Adrenal gland (tissue), 9 donors: ENCODE measurements at regions not wholly inside any gene's neighbourhood (a gene's known extent, or its start where the extent isn't known, plus 50 kb on each side); places are given as distances from the start of the nearest gene placed in this dataset.

Source experiments
- DNase-seq, 7 donors: peaks; one replicate each; pipeline ENCODE4 v3.0.0-alpha.2; 2019 to 2020
- H3K27ac ChIP-seq, 5 donors: fragments of 200-600 bp; sonication (generic) in 4 of 5; 1 replicate in 3 of 5; 2 replicates in 2 of 5; pipeline versions ENCODE4 v1.5.1 to v1.8.0; 2016 to 2020; ENCODE audit warnings: mild to moderate bottlenecking in 1 of 5
- H3K27me3 ChIP-seq: fragments of 200-600 bp; 2 replicates; pipeline ENCODE4 v1.8.0; 2021
- H3K36me3 ChIP-seq, 2 donors: fragments of 200-600 bp; replicated peaks in 1 of 2; 1 replicate in 1 of 2; 2 replicates in 1 of 2; pipeline versions ENCODE4 v1.5.1 to v1.8.0; 2018 to 2022
- H3K4me1 ChIP-seq, 2 donors: fragments of 200-600 bp; replicated peaks in 1 of 2; 1 replicate in 1 of 2; 2 replicates in 1 of 2; pipeline versions ENCODE4 v1.5.1 to v1.8.0; 2018 to 2021
- H3K4me3 ChIP-seq, 4 donors: fragments of 200-600 bp; sonication (generic) in 3 of 4; one replicate each; pipeline ENCODE4 v1.5.1; 2016 to 2018
- H3K9me3 ChIP-seq, 3 donors: fragments of 200-600 bp; sonication (generic) in 1 of 3; replicated peaks in 1 of 3; 1 replicate in 2 of 3; 2 replicates in 1 of 3; pipeline versions ENCODE4 v1.5.1 to v1.8.0; 2016 to 2021
- POLR2A ChIP-seq, 2 donors: fragments of 450-650 bp; IDR thresholded peaks; one replicate each; pipeline ENCODE4 v1.6.1; 2017; ENCODE audit warnings: antibody characterized with exemption in 2 of 2, mild to moderate bottlenecking in 2 of 2, moderate library complexity in 1 of 2
- WGBS, 4 donors: extraction: QIAGEN DNeasy Blood & Tissue Kit in 2 of 4; methylation state at CpG; one replicate each; pipeline versions ENCODE4 v1.1.5 to v1.1.7; 2013 to 2017; 5-methylcytosine and 5-hydroxymethylcytosine counted together
- intact Hi-C, 2 donors: fragments of 100-400 bp; cut with DNase I; formaldehyde crosslinking; loops; one replicate each; pipeline versions ENCODE4 v1.14.1 to v1.15.0; 2022 to 2023
- TF ChIP-seq, protein P1 (sequence below), 6 experiments: fragments of 450-650 bp in 4 of 6; fragments of 200-600 bp in 2 of 6; sonication (generic) in 1 of 6; IDR thresholded peaks; 1 replicate in 5 of 6; 2 replicates in 1 of 6; pipeline versions ENCODE4 v1.5.1 to v1.8.0; 2016 to 2021; ENCODE audit warnings: antibody characterized with exemption in 6 of 6, mild to moderate bottlenecking in 2 of 6, moderate library complexity in 1 of 6
- donor health status: healthy with polysubstance abuse.
- donor health status: Bipolar disorder and iron deficiency.
- donor health status: DM: yes; HTN: yes; CAD: no.
- donor health status: DM: no; HTN: no; CAD: no.
- donor health status: DM: no; HTN: no; CAD: no.

DNA sequence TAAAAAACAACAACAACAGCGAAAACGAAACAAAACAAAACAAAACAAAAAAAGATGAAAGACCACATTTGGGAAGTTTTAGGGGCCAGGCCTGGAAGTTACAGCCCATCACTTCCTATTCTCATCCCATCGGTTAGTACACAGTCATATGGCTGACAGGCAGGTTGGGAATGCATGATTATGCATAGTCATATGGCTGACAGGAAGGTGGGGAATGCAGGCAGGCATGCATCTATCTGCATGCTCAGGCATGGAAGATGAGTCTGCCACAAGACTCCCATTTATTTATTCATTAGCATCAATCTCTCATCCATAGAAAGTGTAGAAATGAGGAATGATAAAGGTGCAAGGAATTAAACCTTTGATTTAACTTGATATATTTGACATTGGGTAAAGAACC is 325.3 kb upstream of the MEX3C start:
- 80 to 87% (median 84%) methylated on average over 3 of the region's 3 CpGs for WGBS, 4 donors
- no peaks in the 10 kb centered on the region for H3K9me3 ChIP-seq
- H3K27me3 ChIP-seq, result no peaks in the 10 kb centered on the region
- no peak overlapping the region for H3K27ac ChIP-seq
- no peak overlapping the region for H3K4me3 ChIP-seq
- H3K36me3 ChIP-seq, result no peaks in the 10 kb centered on the region
- intact Hi-C loops, result no loop called here
- no peaks in the 10 kb centered on the region for H3K4me1 ChIP-seq
- no peak for TF ChIP-seq POLR2A (IDR thresholded peaks at IDR 0.05)
- TF ChIP-seq, protein P1, sequence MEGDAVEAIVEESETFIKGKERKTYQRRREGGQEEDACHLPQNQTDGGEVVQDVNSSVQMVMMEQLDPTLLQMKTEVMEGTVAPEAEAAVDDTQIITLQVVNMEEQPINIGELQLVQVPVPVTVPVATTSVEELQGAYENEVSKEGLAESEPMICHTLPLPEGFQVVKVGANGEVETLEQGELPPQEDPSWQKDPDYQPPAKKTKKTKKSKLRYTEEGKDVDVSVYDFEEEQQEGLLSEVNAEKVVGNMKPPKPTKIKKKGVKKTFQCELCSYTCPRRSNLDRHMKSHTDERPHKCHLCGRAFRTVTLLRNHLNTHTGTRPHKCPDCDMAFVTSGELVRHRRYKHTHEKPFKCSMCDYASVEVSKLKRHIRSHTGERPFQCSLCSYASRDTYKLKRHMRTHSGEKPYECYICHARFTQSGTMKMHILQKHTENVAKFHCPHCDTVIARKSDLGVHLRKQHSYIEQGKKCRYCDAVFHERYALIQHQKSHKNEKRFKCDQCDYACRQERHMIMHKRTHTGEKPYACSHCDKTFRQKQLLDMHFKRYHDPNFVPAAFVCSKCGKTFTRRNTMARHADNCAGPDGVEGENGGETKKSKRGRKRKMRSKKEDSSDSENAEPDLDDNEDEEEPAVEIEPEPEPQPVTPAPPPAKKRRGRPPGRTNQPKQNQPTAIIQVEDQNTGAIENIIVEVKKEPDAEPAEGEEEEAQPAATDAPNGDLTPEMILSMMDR (IDR thresholded peaks at IDR 0.05), result no peak
- no peak for DNase-seq

DNA sequence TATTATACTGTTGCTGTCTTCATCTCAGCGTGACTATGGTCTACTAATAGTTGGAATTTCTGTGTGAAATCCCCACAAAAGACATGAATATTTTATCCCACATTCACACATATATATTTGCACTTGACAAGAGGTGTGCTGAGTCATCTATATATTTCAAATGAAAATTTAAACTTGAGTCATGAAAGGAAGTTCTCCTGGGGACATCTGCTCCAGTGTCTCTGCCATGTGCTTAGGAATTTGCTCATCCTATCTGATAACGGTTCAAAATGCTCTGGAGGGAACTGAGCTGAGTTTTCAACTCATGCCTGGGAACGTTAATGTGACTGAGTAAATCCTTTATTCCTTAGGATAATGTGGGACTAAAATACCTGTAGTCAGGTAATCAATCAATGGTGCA is 326.2 kb upstream of the MEX3C start:
- intact Hi-C loops, result no loop called here
- WGBS, 4 donors, result 71 to 82% (median 78%) methylated on average over 3 of the region's 3 CpGs
- no peak overlapping the region for H3K4me3 ChIP-seq
- no peak for DNase-seq
- no peak for TF ChIP-seq POLR2A (IDR thresholded peaks at IDR 0.05)
- TF ChIP-seq, protein P1 (IDR thresholded peaks at IDR 0.05), result no peak
- no peaks in the 10 kb centered on the region for H3K36me3 ChIP-seq
- H3K27ac ChIP-seq, result no peak overlapping the region
- no peaks in the 10 kb centered on the region for H3K9me3 ChIP-seq
- H3K27me3 ChIP-seq, result no peaks in the 10 kb centered on the region
- no peaks in the 10 kb centered on the region for H3K4me1 ChIP-seq

DNA sequence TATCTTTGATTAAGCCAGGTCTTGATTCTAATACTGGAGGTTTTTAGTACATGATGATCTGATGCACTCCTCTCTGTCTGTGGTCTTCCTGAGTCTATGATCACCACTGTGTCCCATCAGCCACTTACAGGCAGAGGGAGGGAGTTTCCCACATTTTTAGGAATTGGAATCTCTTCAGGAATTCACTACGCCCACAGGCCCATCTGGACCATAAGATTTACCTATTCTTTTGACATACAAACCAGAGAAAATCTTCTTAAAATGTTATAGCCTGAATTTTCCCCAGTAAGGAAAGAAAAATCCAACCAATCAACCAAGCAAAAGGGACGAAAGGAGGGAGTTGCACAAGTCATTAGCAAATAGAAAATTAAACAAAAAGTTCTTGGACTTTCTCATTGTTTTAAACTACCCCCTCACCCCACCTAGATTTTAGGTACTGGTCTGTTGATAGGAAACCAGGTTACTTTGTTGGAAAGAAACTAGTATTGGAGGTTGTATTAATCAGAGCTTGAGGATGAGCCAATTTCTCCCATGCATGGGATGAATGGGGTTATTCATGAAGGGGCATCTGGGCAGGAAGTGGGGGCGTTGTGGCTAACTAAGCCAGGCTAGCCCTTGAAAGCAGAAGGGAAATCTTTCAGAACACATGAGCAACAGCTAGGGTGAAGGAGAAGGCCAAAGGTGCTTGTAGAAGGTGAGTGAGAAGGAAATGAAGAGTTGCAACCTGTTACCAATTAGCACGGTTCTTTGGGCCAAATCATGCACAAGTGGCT is 328.2 kb upstream of the MEX3C start:
- TF ChIP-seq POLR2A (IDR thresholded peaks at IDR 0.05), result no peak
- TF ChIP-seq, protein P1 (IDR thresholded peaks at IDR 0.05), result no peak
- no peaks in the 10 kb centered on the region for H3K9me3 ChIP-seq
- no peak for DNase-seq
- H3K27ac ChIP-seq, result no peak overlapping the region
- no peaks in the 10 kb centered on the region for H3K4me1 ChIP-seq
- intact Hi-C loops, result no loop called here
- no peaks in the 10 kb centered on the region for H3K27me3 ChIP-seq
- WGBS, 4 donors, result 67 to 82% (median 76%) methylated on average over 4 of the region's 4 CpGs
- H3K36me3 ChIP-seq, result no peaks in the 10 kb centered on the region
- no peak overlapping the region for H3K4me3 ChIP-seq

DNA sequence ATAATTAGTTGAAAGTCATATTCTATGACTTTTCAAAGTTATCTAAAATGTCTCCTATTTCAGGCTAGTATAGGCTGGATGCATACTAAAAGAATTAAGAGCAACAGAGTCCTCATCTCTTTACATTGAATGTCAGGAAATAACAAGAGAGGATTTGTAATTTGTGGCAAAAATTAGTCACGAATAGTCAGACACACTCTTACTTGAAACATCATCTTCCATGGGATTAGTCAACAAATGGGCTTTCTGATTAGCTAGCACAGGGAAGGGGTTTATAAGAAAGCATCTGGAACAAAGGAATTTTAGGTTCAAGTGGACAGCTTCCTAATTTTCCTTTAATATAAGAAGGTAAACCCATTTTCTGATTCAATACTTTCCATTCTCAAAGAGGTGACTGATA is 330.3 kb upstream of the MEX3C start:
- no peak overlapping the region for H3K4me3 ChIP-seq
- TF ChIP-seq, protein P1 (IDR thresholded peaks at IDR 0.05), result no peak
- no peak for TF ChIP-seq POLR2A (IDR thresholded peaks at IDR 0.05)
- H3K4me1 ChIP-seq, result no peaks in the 10 kb centered on the region
- H3K27me3 ChIP-seq, result no peaks in the 10 kb centered on the region
- no peaks in the 10 kb centered on the region for H3K36me3 ChIP-seq
- WGBS, 4 donors, result 63 to 95% (median 76%) methylated on average over 1 of the region's 1 CpG
- intact Hi-C loops, result no loop called here
- no peak overlapping the region for H3K27ac ChIP-seq
- H3K9me3 ChIP-seq, result no peaks in the 10 kb centered on the region
- no peak for DNase-seq
